ENCODE measurements at regions not wholly inside any gene's neighbourhood (a gene's known extent, or its start where the extent isn't known, plus 50 kb on each side); places are given as distances from the start of the nearest gene placed in this dataset.

DNA sequence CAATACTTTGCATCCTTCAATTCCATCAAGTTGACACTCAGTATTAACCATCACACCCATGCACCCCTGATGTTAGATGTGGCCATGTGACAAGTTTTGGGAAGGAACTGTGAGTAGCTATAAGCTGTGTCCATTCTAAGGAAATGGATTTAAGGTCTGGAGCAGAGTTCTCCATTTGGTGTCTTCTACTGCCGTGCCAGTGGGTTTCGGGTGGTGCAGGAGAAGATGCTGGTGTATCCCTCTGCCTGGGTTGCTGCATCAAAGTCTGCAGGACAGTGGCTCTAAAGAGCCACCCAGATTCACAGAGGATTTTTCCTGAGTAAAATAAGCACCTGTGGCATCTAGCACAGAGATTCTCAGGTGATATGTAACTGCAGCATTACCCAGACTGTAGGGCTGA lies 105.7 kb upstream of the IRS2 start:
- WGBS, 2 donors (ENCODE audit: low coverage in 1 of 2) = 93% methylated on average over 2 of the region's 2 CpGs; no CpG with 5 or more reads in 1 of the 2 donors
- Histone ChIP-seq H3K27me3 (no peaks in the 10 kb centered on the region), H3K4me3 (no peak overlapping the region), H3K36me3 (no peaks in the 10 kb centered on the region), H3K4me1 (no peaks in the 10 kb centered on the region), H3K27ac (no peak overlapping the region), H3K9me3 (no peaks in the 10 kb centered on the region)
- intact Hi-C loops (cut with DNase I; ENCODE audit: low total_unique reads) = no loop called here
- DNase-seq = no peak
- TF ChIP-seq POLR2A (IDR thresholded peaks at IDR 0.05) (no peak), POLR2AphosphoS5 (IDR thresholded peaks at IDR 0.05) (no peak)
- in situ Hi-C loops (cut with MboI; ENCODE audit: low pct_ligation_motif_present in 1 of 4, low pct_unique_long_range_greater_than_20kb in 1 of 4, low sequenced_read_pairs in 3 of 4) = no loop called here

DNA sequence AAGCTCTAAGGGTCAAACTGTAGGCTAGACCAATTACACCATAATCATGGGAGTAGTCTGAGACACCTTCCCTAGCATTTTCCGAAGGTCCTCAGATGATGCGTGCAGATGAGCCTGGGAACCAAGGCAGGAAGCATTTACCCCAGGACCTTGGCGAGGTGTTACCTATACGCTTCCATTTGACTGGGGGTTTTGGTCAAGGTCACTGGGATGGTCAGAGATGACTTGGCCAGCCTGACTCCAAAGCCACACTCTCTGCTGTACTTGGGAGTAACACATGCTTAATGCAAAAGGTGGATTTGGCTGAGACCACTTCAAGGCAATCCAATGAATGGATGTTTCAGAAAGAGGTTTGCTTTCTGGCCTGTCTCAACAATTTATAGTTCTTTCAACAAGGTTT lies 98.9 kb upstream of the IRS2 start:
- no peaks in the 10 kb centered on the region for H3K4me1 ChIP-seq
- intact Hi-C loops (cut with DNase I; ENCODE audit: low total_unique reads) = no loop called here
- no peaks in the 10 kb centered on the region for H3K27me3 ChIP-seq

DNA sequence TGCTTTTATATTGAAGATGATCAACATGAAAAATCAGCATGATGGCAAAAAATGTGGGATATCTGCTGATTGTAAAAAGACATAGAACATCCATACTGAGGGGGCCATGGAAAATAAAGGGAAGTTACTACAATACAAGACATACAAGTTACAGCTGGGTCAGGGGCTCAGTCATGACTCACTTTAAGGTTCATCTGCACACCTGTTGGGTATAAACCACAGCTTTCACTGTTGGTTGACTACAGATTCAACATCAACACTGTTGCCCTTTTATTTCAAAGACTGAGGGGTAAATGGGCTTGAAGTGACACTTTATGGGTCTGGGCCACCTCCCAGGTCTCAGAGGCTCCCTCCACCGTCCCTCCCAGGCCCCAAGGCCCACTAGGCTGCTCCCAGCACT lies 98.1 kb upstream of the IRS2 start:
- TF ChIP-seq POLR2A (IDR thresholded peaks at IDR 0.05) (no peak), POLR2AphosphoS5 (IDR thresholded peaks at IDR 0.05) (no peak), EP300 (IDR thresholded peaks at IDR 0.05; ENCODE audit: low read depth) (no peak)
- TF ChIP-seq, protein P1, sequence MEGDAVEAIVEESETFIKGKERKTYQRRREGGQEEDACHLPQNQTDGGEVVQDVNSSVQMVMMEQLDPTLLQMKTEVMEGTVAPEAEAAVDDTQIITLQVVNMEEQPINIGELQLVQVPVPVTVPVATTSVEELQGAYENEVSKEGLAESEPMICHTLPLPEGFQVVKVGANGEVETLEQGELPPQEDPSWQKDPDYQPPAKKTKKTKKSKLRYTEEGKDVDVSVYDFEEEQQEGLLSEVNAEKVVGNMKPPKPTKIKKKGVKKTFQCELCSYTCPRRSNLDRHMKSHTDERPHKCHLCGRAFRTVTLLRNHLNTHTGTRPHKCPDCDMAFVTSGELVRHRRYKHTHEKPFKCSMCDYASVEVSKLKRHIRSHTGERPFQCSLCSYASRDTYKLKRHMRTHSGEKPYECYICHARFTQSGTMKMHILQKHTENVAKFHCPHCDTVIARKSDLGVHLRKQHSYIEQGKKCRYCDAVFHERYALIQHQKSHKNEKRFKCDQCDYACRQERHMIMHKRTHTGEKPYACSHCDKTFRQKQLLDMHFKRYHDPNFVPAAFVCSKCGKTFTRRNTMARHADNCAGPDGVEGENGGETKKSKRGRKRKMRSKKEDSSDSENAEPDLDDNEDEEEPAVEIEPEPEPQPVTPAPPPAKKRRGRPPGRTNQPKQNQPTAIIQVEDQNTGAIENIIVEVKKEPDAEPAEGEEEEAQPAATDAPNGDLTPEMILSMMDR (IDR thresholded peaks at IDR 0.05) = no peak
- 57% methylated on average over 1 of the region's 1 CpG; no CpG with 5 or more reads in 1 of the 2 donors for WGBS, 2 donors (ENCODE audit: low coverage in 1 of 2)
- Histone ChIP-seq H3K36me3 (no peaks in the 10 kb centered on the region), H3K4me1 (no peaks in the 10 kb centered on the region), H3K9me3 (no peaks in the 10 kb centered on the region), H3K4me3 (no peak overlapping the region), H3K27ac (no peak overlapping the region), H3K27me3 (no peaks in the 10 kb centered on the region)
- in situ Hi-C loops (cut with MboI; ENCODE audit: low pct_ligation_motif_present in 1 of 4, low pct_unique_long_range_greater_than_20kb in 1 of 4, low sequenced_read_pairs in 3 of 4) (no loop called here), intact Hi-C loops (cut with DNase I; ENCODE audit: low total_unique reads) (no loop called here)
- DNase-seq = no peak

More for the DNA sequence above, 98.9 kb upstream of the IRS2 start:
- in situ Hi-C loops (cut with MboI; ENCODE audit: low pct_ligation_motif_present in 1 of 4, low pct_unique_long_range_greater_than_20kb in 1 of 4, low sequenced_read_pairs in 3 of 4) = no loop called here
- H3K9me3 ChIP-seq = no peaks in the 10 kb centered on the region
- no peak for DNase-seq
- no peak overlapping the region for H3K27ac ChIP-seq
- H3K4me3 ChIP-seq = no peak overlapping the region
- TF ChIP-seq, protein P1 (IDR thresholded peaks at IDR 0.05) = no peak
- TF ChIP-seq EP300 (IDR thresholded peaks at IDR 0.05; ENCODE audit: low read depth) = no peak
- no peak for TF ChIP-seq POLR2A (IDR thresholded peaks at IDR 0.05)
- no peak for TF ChIP-seq POLR2AphosphoS5 (IDR thresholded peaks at IDR 0.05)
- WGBS, 2 donors (ENCODE audit: low coverage in 1 of 2) = 94% methylated on average over 4 of the region's 4 CpGs; no CpG with 5 or more reads in 1 of the 2 donors
- no peaks in the 10 kb centered on the region for H3K36me3 ChIP-seq

DNA sequence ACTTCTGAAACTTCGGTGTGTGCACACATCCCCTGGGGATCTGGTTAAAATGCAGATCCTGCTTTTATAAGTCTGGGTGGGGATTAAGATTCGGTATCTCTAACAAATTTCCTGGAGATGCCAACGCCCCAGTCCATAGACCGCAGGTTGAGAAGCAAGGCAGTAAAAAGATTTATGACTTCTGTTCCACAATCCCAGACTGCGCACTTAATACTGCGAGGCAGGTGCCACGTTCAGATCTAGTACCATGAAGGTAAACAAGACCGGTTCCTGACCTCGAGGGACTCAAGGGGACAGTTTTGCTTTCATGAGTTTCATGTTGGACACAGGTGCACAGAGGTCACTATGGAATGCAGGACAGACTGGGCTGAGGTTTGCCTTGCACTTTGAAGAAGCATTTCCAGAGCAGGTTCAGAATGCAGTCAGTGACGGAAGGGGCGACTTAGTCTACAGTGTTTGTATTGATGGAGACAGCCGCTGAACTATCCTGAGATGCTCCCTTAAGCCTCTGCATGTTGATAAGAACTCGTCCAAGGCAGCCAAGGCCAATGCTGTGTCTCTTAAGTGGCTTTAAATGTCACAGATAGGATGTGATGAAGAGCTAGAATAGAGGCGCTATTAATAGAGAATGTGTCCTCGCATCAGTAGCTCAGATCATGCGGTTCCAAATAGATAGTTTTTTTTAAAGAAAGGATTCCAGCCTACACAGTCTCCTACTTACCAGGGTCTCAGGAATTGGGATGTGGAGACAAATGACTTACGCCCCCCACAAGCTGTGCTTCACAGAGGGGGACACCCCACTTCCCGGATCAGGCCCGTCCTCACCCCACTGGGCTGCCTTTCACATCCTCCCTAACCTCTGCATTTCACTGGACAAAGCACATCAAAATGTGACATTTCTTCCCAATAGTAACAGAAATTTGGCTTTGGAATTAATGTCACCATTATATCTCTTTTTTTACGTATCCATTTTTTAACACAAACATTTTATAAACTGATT lies 97.1 kb upstream of the IRS2 start:
- H3K36me3 ChIP-seq = no peaks in the 10 kb centered on the region
- H3K4me1 ChIP-seq = no peaks in the 10 kb centered on the region
- no peaks in the 10 kb centered on the region for H3K27me3 ChIP-seq
- H3K27ac ChIP-seq = no peak overlapping the region
- TF ChIP-seq, protein P1 (IDR thresholded peaks at IDR 0.05) = no peak
- TF ChIP-seq POLR2AphosphoS5 (IDR thresholded peaks at IDR 0.05) (no peak), POLR2A (IDR thresholded peaks at IDR 0.05) (no peak), EP300 (IDR thresholded peaks at IDR 0.05; ENCODE audit: low read depth) (no peak)
- 53 to 58% methylated on average over 13 to 20 of the region's 20 CpGs for WGBS, 2 donors (ENCODE audit: low coverage in 1 of 2)
- in situ Hi-C loops (cut with MboI; ENCODE audit: low pct_ligation_motif_present in 1 of 4, low pct_unique_long_range_greater_than_20kb in 1 of 4, low sequenced_read_pairs in 3 of 4) = no loop called here
- DNase-seq = peak; percentile 49
- intact Hi-C loops (cut with DNase I; ENCODE audit: low total_unique reads) = no loop called here
- H3K4me3 ChIP-seq = no peak overlapping the region
- H3K9me3 ChIP-seq = no peaks in the 10 kb centered on the region

All from transverse colon (tissue), 4 donors.